ENCODE measurements at regions not wholly inside any gene's neighbourhood (a gene's known extent, or its start where the extent isn't known, plus 50 kb on each side); places are given as distances from the start of the nearest gene placed in this dataset.

DNA sequence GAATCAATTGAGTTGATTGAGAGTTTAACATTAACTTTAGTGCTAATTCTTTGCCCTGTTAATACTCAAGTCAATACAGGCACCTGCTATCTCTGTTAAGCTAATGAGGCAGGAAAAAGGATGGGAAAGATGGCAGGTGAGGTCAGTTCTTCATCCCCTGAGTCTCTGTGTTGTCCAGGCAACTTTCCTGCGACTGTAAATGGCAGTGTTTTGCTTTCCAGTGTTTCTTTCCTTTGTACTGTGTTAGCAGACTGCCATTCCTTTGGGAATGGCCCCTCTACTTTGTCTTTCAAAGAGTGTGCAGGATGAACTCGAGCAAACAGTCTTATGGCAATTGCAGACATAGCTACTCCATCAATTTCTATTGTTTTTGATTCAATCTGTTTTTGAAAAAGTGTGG, 202.2 kb upstream of the VLDLR start:
- TF ChIP-seq, protein P1, sequence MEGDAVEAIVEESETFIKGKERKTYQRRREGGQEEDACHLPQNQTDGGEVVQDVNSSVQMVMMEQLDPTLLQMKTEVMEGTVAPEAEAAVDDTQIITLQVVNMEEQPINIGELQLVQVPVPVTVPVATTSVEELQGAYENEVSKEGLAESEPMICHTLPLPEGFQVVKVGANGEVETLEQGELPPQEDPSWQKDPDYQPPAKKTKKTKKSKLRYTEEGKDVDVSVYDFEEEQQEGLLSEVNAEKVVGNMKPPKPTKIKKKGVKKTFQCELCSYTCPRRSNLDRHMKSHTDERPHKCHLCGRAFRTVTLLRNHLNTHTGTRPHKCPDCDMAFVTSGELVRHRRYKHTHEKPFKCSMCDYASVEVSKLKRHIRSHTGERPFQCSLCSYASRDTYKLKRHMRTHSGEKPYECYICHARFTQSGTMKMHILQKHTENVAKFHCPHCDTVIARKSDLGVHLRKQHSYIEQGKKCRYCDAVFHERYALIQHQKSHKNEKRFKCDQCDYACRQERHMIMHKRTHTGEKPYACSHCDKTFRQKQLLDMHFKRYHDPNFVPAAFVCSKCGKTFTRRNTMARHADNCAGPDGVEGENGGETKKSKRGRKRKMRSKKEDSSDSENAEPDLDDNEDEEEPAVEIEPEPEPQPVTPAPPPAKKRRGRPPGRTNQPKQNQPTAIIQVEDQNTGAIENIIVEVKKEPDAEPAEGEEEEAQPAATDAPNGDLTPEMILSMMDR (IDR thresholded peaks at IDR 0.05) = no peak
- DNase-seq = no peak
- ChIA-PET POLR2A (no interaction called here), CTCF (no interaction called here)
- no peaks in the 10 kb centered on the region for H3K9me3 ChIP-seq (ENCODE audit: control insufficient read depth in 1 of 2, insufficient read depth in 1 of 2, low read length in 2 of 2)
- Mint-ChIP-seq H3K4me1 (ENCODE audit: low read depth) (no peaks in the 10 kb centered on the region), H3K27ac (no peak overlapping the region), H3K27me3 (peaks cover 14% of the 10 kb centered on the region), H3K36me3 (ENCODE audit: low read depth) (no peaks in the 10 kb centered on the region), H3K4me3 (no peak overlapping the region), H3K9me3 (no peaks in the 10 kb centered on the region)
- H3K4me3 ChIP-seq (ENCODE audit: low read length) = no peak overlapping the region
- no peaks in the 10 kb centered on the region for H3K4me1 ChIP-seq (ENCODE audit: insufficient read depth, low read length)
- H3K36me3 ChIP-seq (ENCODE audit: insufficient read depth, low read length) = no peaks in the 10 kb centered on the region
- no peaks in the 10 kb centered on the region for H3K27me3 ChIP-seq (ENCODE audit: control insufficient read depth in 1 of 2, insufficient read depth in 2 of 2, low read length in 2 of 2)
- no peak overlapping the region for H3K27ac ChIP-seq (ENCODE audit: low read depth in 1 of 2, low read length in 2 of 2)
- no peak for ATAC-seq (ENCODE audit: poor library complexity)
- intact Hi-C loops (cut with DNase I, micrococcal nuclease) = no loop called here

DNA sequence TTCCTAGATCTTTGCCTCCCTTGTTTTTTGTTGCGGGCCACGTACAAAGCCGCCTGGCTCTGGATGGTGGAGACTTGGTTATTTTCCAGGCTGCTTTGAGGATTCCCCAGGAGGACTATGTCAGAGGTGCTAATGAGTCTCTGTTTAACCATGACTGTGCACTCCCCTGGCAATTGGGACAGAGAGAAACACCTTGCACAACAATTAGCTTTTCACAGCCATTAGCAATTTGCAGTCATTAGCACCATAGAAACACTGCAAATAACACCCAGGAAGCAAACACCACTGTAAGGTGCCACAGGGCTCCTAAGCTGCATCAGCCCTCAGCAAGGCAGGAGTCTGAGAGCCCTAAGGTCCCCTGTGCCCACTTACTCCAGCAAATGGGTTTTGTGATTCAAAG, 201.0 kb upstream of the VLDLR start:
- POLR2A ChIA-PET = no interaction called here
- Histone ChIP-seq H3K4me3 (ENCODE audit: low read length) (no peak overlapping the region), H3K4me1 (ENCODE audit: insufficient read depth, low read length) (no peaks in the 10 kb centered on the region), H3K27me3 (ENCODE audit: control insufficient read depth in 1 of 2, insufficient read depth in 2 of 2, low read length in 2 of 2) (no peaks in the 10 kb centered on the region), H3K9me3 (ENCODE audit: control insufficient read depth in 1 of 2, insufficient read depth in 1 of 2, low read length in 2 of 2) (no peaks in the 10 kb centered on the region), H3K36me3 (ENCODE audit: insufficient read depth, low read length) (no peaks in the 10 kb centered on the region), H3K27ac (ENCODE audit: low read depth in 1 of 2, low read length in 2 of 2) (no peak overlapping the region)
- CTCF ChIA-PET = no interaction called here
- Mint-ChIP-seq H3K4me1 (ENCODE audit: low read depth) (no peaks in the 10 kb centered on the region), H3K36me3 (ENCODE audit: low read depth) (no peaks in the 10 kb centered on the region), H3K4me3 (no peak overlapping the region), H3K27ac (no peak overlapping the region), H3K27me3 (peaks cover 14% of the 10 kb centered on the region), H3K9me3 (no peaks in the 10 kb centered on the region)
- no peak for DNase-seq
- TF ChIP-seq, protein P1 (IDR thresholded peaks at IDR 0.05) = no peak
- no peak for ATAC-seq (ENCODE audit: poor library complexity)
- intact Hi-C loops (cut with DNase I, micrococcal nuclease) = loop anchor here in 1 of 2 experiments (5.0 kb wide), 1 partner anchor 48 kb away; no protein-coding TSS in a partner anchor

DNA sequence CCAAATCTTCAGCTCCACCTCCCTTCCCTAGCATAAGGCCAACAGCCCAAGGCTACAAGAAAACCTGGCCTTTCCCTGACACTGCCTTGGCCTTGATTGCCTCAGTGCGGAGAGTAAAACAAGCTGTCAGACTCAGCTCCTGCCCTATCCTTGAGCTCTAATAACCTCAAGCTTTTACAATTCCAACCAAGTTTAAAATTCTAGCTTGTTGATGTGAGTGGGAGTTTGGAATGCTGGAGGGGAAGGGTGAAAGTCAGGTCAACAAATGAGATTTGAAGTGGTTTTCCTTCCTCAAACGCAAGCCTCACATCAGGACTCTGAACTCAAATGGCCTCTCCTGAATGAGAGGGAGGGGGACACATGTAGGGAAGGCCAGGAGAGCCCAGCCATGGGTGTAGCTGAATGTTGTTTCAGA, 197.0 kb upstream of the VLDLR start:
- CTCF ChIA-PET = no interaction called here
- H3K9me3 ChIP-seq (ENCODE audit: control insufficient read depth in 1 of 2, insufficient read depth in 1 of 2, low read length in 2 of 2) = no peaks in the 10 kb centered on the region
- no peaks in the 10 kb centered on the region for H3K4me1 ChIP-seq (ENCODE audit: insufficient read depth, low read length)
- TF ChIP-seq, protein P1 (IDR thresholded peaks at IDR 0.05) = no peak
- no peak overlapping the region for H3K4me3 ChIP-seq (ENCODE audit: low read length)
- DNase-seq (no peak), ATAC-seq (ENCODE audit: poor library complexity) (no peak)
- Mint-ChIP-seq H3K27ac (no peak overlapping the region), H3K27me3 (peaks cover 9% of the 10 kb centered on the region), H3K36me3 (ENCODE audit: low read depth) (no peaks in the 10 kb centered on the region), H3K9me3 (no peaks in the 10 kb centered on the region), H3K4me3 (no peak overlapping the region), H3K4me1 (ENCODE audit: low read depth) (no peaks in the 10 kb centered on the region)
- H3K36me3 ChIP-seq (ENCODE audit: insufficient read depth, low read length) = no peaks in the 10 kb centered on the region
- intact Hi-C loops (cut with DNase I, micrococcal nuclease) = loop anchor here in 1 of 2 experiments (5.0 kb wide), 1 partner anchor 52 kb away; no protein-coding TSS in a partner anchor
- no peaks in the 10 kb centered on the region for H3K27me3 ChIP-seq (ENCODE audit: control insufficient read depth in 1 of 2, insufficient read depth in 2 of 2, low read length in 2 of 2)
- H3K27ac ChIP-seq (ENCODE audit: low read depth in 1 of 2, low read length in 2 of 2) = no peak overlapping the region
- POLR2A ChIA-PET = no interaction called here

Data from CD4-positive, alpha-beta T cell (primary cell).